HEK293 (cell line): ENCODE measurements at regions not wholly inside any gene's neighbourhood (a gene's known extent, or its start where the extent isn't known, plus 50 kb on each side); places are given as distances from the start of the nearest gene placed in this dataset.

Experiments used
- CTCF ChIA-PET: fragments of 350-600 bp; formaldehyde crosslinking; extraction: SDS; loops from one replicate; lab custom pipeline; 2021; ENCODE audit warnings: antibody characterized with exemption; lab: Yijun Ruan, JAX
- POLR2A ChIA-PET: fragments of 300-600 bp; formaldehyde crosslinking; extraction: SDS; loops from one replicate; lab custom pipeline; 2020; ENCODE audit warnings: antibody characterized with exemption, inconsistent platforms; lab: Yijun Ruan, JAX
- H3K27ac ChIP-seq: fragments of 200-500 bp; sonication (Bioruptor generic); 2 replicates; pipeline ENCODE4 v1.5.1; 2014; ENCODE audit warnings: low read depth, low read length, control low read depth, inconsistent platforms; ENCODE audit errors: extremely low read depth
- H3K36me3 ChIP-seq, 2 experiments: fragments of 200-500 bp in 1 of 2; sonication (Bioruptor generic) in 1 of 2; 1 replicate in 1 of 2; 2 replicates in 1 of 2; pipeline ENCODE4 v1.5.1; 2014 to 2017; ENCODE audit warnings: inconsistent platforms in 2 of 2, low read length in 2 of 2; ENCODE audit not compliant: control insufficient read depth in 2 of 2, insufficient read depth in 1 of 2
- H3K4me1 ChIP-seq: fragments of 200-500 bp; sonication (Bioruptor generic); 2 replicates; pipeline ENCODE4 v1.5.1; 2014; ENCODE audit warnings: mild to moderate bottlenecking, low read length, inconsistent platforms; ENCODE audit not compliant: control insufficient read depth, insufficient read depth
- H3K4me3 ChIP-seq: 2 replicates; pipeline ENCODE4 v1.5.1; 2011; ENCODE audit warnings: low read depth, mild to moderate bottlenecking, control low read depth, low read length, moderate library complexity
- H3K9me3 ChIP-seq: fragments of 200-500 bp; sonication (Bioruptor generic); 2 replicates; pipeline ENCODE4 v1.5.1; 2014; ENCODE audit warnings: low read depth, low read length, inconsistent platforms; ENCODE audit not compliant: control insufficient read depth, insufficient read depth
- BCL11A ChIP-seq: fragments of 450-650 bp; formaldehyde crosslinking; IDR thresholded peaks from 2 replicates; pipeline ENCODE4 v1.5.1; 2016; ENCODE audit warnings: low read depth, missing biosample characterization, missing genetic modification characterization
- HIC1 ChIP-seq: fragments of 450-650 bp; formaldehyde crosslinking; IDR thresholded peaks from 2 replicates; pipeline ENCODE4 v1.5.1; 2016; ENCODE audit warnings: missing biosample characterization, missing genetic modification characterization
- KLF10 ChIP-seq: fragments of 450-650 bp; IDR thresholded peaks from 2 replicates; pipeline ENCODE4 v1.5.1; 2018; ENCODE audit warnings: missing biosample characterization, mild to moderate bottlenecking, missing genetic modification characterization
- KLF16 ChIP-seq: fragments of 450-650 bp; formaldehyde crosslinking; IDR thresholded peaks from 2 replicates; pipeline ENCODE4 v1.5.1; 2017; ENCODE audit warnings: missing biosample characterization, missing genetic modification characterization
- KLF9 ChIP-seq: fragments of 450-650 bp; formaldehyde crosslinking; IDR thresholded peaks from 2 replicates; pipeline ENCODE4 v1.5.1; 2016; ENCODE audit warnings: missing biosample characterization, missing genetic modification characterization, low read depth
- SCRT1 ChIP-seq: fragments of 450-650 bp; formaldehyde crosslinking; IDR thresholded peaks from 2 replicates; pipeline ENCODE4 v1.5.1; 2016; ENCODE audit warnings: missing biosample characterization, missing genetic modification characterization, borderline replicate concordance
- ZBTB1 ChIP-seq: fragments of 450-650 bp; formaldehyde crosslinking; IDR thresholded peaks from 2 replicates; pipeline ENCODE4 v1.5.1; 2016; ENCODE audit warnings: missing biosample characterization, missing genetic modification characterization
- ZEB2 ChIP-seq: fragments of 450-650 bp; formaldehyde crosslinking; IDR thresholded peaks from 2 replicates; pipeline ENCODE4 v1.5.1; 2016; ENCODE audit warnings: missing biosample characterization, missing genetic modification characterization
- ZFP37 ChIP-seq: fragments of 450-650 bp; formaldehyde crosslinking; IDR thresholded peaks from 2 replicates; pipeline ENCODE4 v1.5.1; 2016; ENCODE audit warnings: missing biosample characterization, missing genetic modification characterization
- ZFP69B ChIP-seq: fragments of 450-650 bp; formaldehyde crosslinking; IDR thresholded peaks from 2 replicates; pipeline ENCODE4 v1.5.1; 2016; ENCODE audit warnings: missing biosample characterization, missing genetic modification characterization
- ZNF146 ChIP-seq: fragments of 450-650 bp; formaldehyde crosslinking; IDR thresholded peaks from 2 replicates; pipeline ENCODE4 v1.5.1; 2016; ENCODE audit warnings: missing biosample characterization, missing genetic modification characterization
- ZNF311 ChIP-seq: fragments of 450-650 bp; formaldehyde crosslinking; IDR thresholded peaks from 2 replicates; pipeline ENCODE4 v1.5.1; 2017; ENCODE audit warnings: missing biosample characterization, missing genetic modification characterization, borderline replicate concordance
- ZNF366 ChIP-seq: fragments of 450-650 bp; formaldehyde crosslinking; conservative IDR thresholded peaks from 2 replicates; pipeline ENCODE4 v1.5.1; 2016; ENCODE audit warnings: missing biosample characterization, missing genetic modification characterization
- ZNF426 ChIP-seq: fragments of 450-650 bp; formaldehyde crosslinking; IDR thresholded peaks from 2 replicates; pipeline ENCODE4 v1.5.1; 2017; ENCODE audit warnings: missing biosample characterization, missing genetic modification characterization, mild to moderate bottlenecking, inconsistent platforms, moderate library complexity
- ZNF449 ChIP-seq: fragments of 450-650 bp; formaldehyde crosslinking; IDR thresholded peaks from 2 replicates; pipeline ENCODE4 v1.5.1; 2017; ENCODE audit warnings: missing biosample characterization, mild to moderate bottlenecking, missing genetic modification characterization, moderate library complexity
- ZNF473 ChIP-seq: fragments of 450-650 bp; formaldehyde crosslinking; IDR thresholded peaks from 2 replicates; pipeline ENCODE4 v1.5.1; 2017; ENCODE audit warnings: missing biosample characterization, missing genetic modification characterization
- ZNF529 ChIP-seq: fragments of 450-650 bp; formaldehyde crosslinking; IDR thresholded peaks from 2 replicates; pipeline ENCODE4 v1.5.1; 2017; ENCODE audit warnings: missing genetic modification characterization, missing biosample characterization; ENCODE audit not compliant: insufficient replicate concordance
- ZNF548 ChIP-seq: fragments of 450-650 bp; formaldehyde crosslinking; IDR thresholded peaks from 2 replicates; pipeline ENCODE4 v1.5.1; 2016; ENCODE audit warnings: missing biosample characterization, missing genetic modification characterization
- ZNF629 ChIP-seq: fragments of 450-650 bp; formaldehyde crosslinking; IDR thresholded peaks from 2 replicates; pipeline ENCODE4 v1.5.1; 2017; ENCODE audit warnings: missing biosample characterization, missing genetic modification characterization
- ZNF670 ChIP-seq: fragments of 450-650 bp; formaldehyde crosslinking; IDR thresholded peaks from 2 replicates; pipeline ENCODE4 v1.5.1; 2016; ENCODE audit warnings: missing biosample characterization, missing genetic modification characterization, low read depth
- ZNF843 ChIP-seq: fragments of 450-650 bp; formaldehyde crosslinking; IDR thresholded peaks from 2 replicates; pipeline ENCODE4 v1.5.1; 2016; ENCODE audit warnings: missing biosample characterization, missing genetic modification characterization
- TF ChIP-seq, protein P1 (sequence below): fragments of 450-650 bp; formaldehyde crosslinking; IDR thresholded peaks from 2 replicates; pipeline ENCODE4 v1.5.1; 2016; ENCODE audit warnings: missing biosample characterization, missing genetic modification characterization
- TF ChIP-seq, protein P2 (sequence below): fragments of 450-650 bp; formaldehyde crosslinking; IDR thresholded peaks from 2 replicates; pipeline ENCODE4 v1.5.1; 2017; ENCODE audit warnings: missing biosample characterization, missing genetic modification characterization

- no peak for TF ChIP-seq ZNF529
- TF ChIP-seq ZNF843 (tag by site-specific recombination): no peak
- no peak for TF ChIP-seq ZEB2 (tag by site-specific recombination)
Measured at GRCh38 chr1:55610203-55610602, 395.0 kb upstream of the USP24 start (continued).

GRCh38 chr1:55609630-55610029 lies 394.5 kb upstream of the USP24 start:
- Histone ChIP-seq H3K27ac (no peak overlapping the region), H3K9me3 (no peaks in the 10 kb centered on the region), H3K36me3 (no peaks in the 10 kb centered on the region), H3K4me3 (no peak overlapping the region), H3K4me1 (no peaks in the 10 kb centered on the region)
- TF ChIP-seq ZNF311: no peak
- TF ChIP-seq ZNF548 (tag by site-specific recombination): no peak
- no peak for TF ChIP-seq ZNF629 (tag by site-specific recombination)
- TF ChIP-seq KLF10: no peak
- ChIA-PET CTCF (interaction anchor here (0.6 kb wide), 1 partner anchor 290 kb away, joined by 4 read pairs; no protein-coding TSS in a partner anchor), POLR2A (no interaction called here)

DNA sequence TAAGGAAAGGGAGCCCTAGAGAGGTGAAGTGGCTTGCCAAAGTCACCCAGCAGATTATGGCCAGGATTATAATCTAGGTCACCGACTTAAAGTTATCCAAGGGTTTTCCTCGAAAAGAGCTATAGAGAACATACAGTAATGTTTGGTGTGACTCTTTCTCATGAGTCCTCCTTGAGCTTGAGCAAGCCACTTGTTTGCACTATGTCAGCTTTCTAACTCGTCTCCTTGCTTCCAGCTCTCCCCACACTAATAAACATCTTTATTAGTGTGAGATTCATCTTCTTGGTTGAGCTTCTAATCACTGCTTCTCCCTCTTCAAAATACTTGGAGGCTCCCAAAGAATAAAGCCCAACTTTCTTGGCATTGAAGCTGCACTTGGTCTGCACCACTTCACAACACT lies 390.0 kb upstream of the USP24 start:
- ChIA-PET CTCF (no interaction called here), POLR2A (no interaction called here)
- no peak for TF ChIP-seq HIC1 (tag by site-specific recombination)
- TF ChIP-seq ZFP69B (tag by site-specific recombination): no peak
- TF ChIP-seq, protein P1, sequence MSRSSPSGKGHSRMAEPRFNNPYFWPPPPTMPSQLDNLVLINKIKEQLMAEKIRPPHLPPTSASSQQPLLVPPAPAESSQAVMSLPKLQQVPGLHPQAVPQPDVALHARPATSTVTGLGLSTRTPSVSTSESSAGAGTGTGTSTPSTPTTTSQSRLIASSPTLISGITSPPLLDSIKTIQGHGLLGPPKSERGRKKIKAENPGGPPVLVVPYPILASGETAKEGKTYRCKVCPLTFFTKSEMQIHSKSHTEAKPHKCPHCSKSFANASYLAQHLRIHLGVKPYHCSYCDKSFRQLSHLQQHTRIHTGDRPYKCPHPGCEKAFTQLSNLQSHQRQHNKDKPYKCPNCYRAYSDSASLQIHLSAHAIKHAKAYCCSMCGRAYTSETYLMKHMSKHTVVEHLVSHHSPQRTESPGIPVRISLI (tag by site-specific recombination): no peak
- no peak overlapping the region for H3K27ac ChIP-seq
- H3K4me1 ChIP-seq: no peaks in the 10 kb centered on the region
- no peak overlapping the region for H3K4me3 ChIP-seq
- no peaks in the 10 kb centered on the region for H3K36me3 ChIP-seq
- no peaks in the 10 kb centered on the region for H3K9me3 ChIP-seq

GRCh38 chr1:55604749-55605148 lies 389.6 kb upstream of the USP24 start:
- POLR2A ChIA-PET: no interaction called here
- no peak for TF ChIP-seq ZNF473 (tag by site-specific recombination)
- no peak for TF ChIP-seq BCL11A (tag by site-specific recombination)
- no peak for TF ChIP-seq KLF16 (tag by site-specific recombination)
- TF ChIP-seq, protein P2, sequence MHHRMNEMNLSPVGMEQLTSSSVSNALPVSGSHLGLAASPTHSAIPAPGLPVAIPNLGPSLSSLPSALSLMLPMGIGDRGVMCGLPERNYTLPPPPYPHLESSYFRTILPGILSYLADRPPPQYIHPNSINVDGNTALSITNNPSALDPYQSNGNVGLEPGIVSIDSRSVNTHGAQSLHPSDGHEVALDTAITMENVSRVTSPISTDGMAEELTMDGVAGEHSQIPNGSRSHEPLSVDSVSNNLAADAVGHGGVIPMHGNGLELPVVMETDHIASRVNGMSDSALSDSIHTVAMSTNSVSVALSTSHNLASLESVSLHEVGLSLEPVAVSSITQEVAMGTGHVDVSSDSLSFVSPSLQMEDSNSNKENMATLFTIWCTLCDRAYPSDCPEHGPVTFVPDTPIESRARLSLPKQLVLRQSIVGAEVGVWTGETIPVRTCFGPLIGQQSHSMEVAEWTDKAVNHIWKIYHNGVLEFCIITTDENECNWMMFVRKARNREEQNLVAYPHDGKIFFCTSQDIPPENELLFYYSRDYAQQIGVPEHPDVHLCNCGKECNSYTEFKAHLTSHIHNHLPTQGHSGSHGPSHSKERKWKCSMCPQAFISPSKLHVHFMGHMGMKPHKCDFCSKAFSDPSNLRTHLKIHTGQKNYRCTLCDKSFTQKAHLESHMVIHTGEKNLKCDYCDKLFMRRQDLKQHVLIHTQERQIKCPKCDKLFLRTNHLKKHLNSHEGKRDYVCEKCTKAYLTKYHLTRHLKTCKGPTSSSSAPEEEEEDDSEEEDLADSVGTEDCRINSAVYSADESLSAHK (tag by site-specific recombination): no peak
- no peak for TF ChIP-seq KLF9
- TF ChIP-seq ZNF146 (tag by site-specific recombination): no peak
- TF ChIP-seq ZNF449 (tag by site-specific recombination): no peak
- TF ChIP-seq ZNF426 (tag by site-specific recombination): no peak
- no peak for TF ChIP-seq SCRT1 (tag by site-specific recombination)
- TF ChIP-seq ZNF670 (tag by site-specific recombination): no peak
- TF ChIP-seq ZNF366 (tag by site-specific recombination): no peak
- TF ChIP-seq ZBTB1 (tag by site-specific recombination): no peak
- TF ChIP-seq ZFP37: no peak
- no peaks in the 10 kb centered on the region for H3K9me3 ChIP-seq
- no peaks in the 10 kb centered on the region for H3K4me1 ChIP-seq
- CTCF ChIA-PET: no interaction called here
- H3K36me3 ChIP-seq: no peaks in the 10 kb centered on the region
- no peak overlapping the region for H3K4me3 ChIP-seq
- no peak overlapping the region for H3K27ac ChIP-seq
